IgD-negative memory B cell (primary cell): ENCODE measurements at regions not wholly inside any gene's neighbourhood (a gene's known extent, or its start where the extent isn't known, plus 50 kb on each side); places are given as distances from the start of the nearest gene placed in this dataset.
"Not testable (repeated sequence)": the region's sequence is repeated elsewhere in the genome, so short reads cannot be mapped to it uniquely, and the experiment has no call there.

Experiments
- H3K27ac Mint-ChIP-seq, 3 donors: one replicate each; pipeline ENCODE4 v1.8.0; 2020 to 2022; ENCODE audit warnings: mild to moderate bottlenecking in 3 of 3, mixed read lengths in 3 of 3, moderate library complexity in 1 of 3
- H3K27me3 Mint-ChIP-seq: one replicate; pipeline ENCODE4 v1.8.0; 2021; ENCODE audit warnings: mixed read lengths
- H3K36me3 Mint-ChIP-seq: one replicate; pipeline ENCODE4 v1.8.0; 2020; ENCODE audit warnings: mild to moderate bottlenecking, mixed read lengths
- H3K4me1 Mint-ChIP-seq, 3 donors: one replicate each; pipeline ENCODE4 v1.8.0; 2020 to 2022; ENCODE audit warnings: mixed read lengths in 3 of 3, mild to moderate bottlenecking in 1 of 3
- H3K4me3 Mint-ChIP-seq, 4 donors: one replicate each; pipeline ENCODE4 v1.8.0; 2020 to 2022; ENCODE audit warnings: mild to moderate bottlenecking in 4 of 4, mixed read lengths in 4 of 4, moderate library complexity in 3 of 4
- H3K9me3 Mint-ChIP-seq, 3 donors: one replicate each; pipeline ENCODE4 v1.8.0; 2020 to 2021; ENCODE audit warnings: mixed read lengths in 3 of 3, mild to moderate bottlenecking in 1 of 3

GRCh38 chrX:27008486-27008885 is 454.7 kb downstream of the PPP4R3C start:
- Mint-ChIP-seq H3K27ac (peak overlapping the region in 1 of 3 donors; percentile 62), H3K9me3 (peaks cover 0 to 5% (median 2%) of the 10 kb centered on the region in 3 donors), H3K4me3 (no peak overlapping the region), H3K4me1 (no peaks in the 10 kb centered on the region), H3K36me3 (peaks cover 2% of the 10 kb centered on the region), H3K27me3 (no peaks in the 10 kb centered on the region)

GRCh38 chrX:26999634-27000033 is 463.5 kb downstream of the PPP4R3C start:
- Mint-ChIP-seq H3K4me1 (no peaks in the 10 kb centered on the region), H3K9me3 (peaks cover 3 to 7% (median 3%) of the 10 kb centered on the region in 3 donors), H3K27me3 (peaks cover 2% of the 10 kb centered on the region), H3K36me3 (no peaks in the 10 kb centered on the region), H3K4me3 (no peak overlapping the region), H3K27ac (no peak overlapping the region)

- Mint-ChIP-seq H3K27me3 (no peaks in the 10 kb centered on the region), H3K9me3 (no peaks in the 10 kb centered on the region), H3K36me3 (no peaks in the 10 kb centered on the region), H3K4me3 (no peak overlapping the region), H3K27ac (no peak overlapping the region), H3K4me1 (no peaks in the 10 kb centered on the region)
Observed at GRCh38 chrX:26958261-26958660, 504.9 kb downstream of the PPP4R3C start.

GRCh38 chrX:26954029-26954428 is 509.1 kb downstream of the PPP4R3C start:
- H3K27ac Mint-ChIP-seq = no peak overlapping the region
- H3K9me3 Mint-ChIP-seq = peaks cover 0 to 4% (median 3%) of the 10 kb centered on the region in 3 donors
- H3K36me3 Mint-ChIP-seq = no peaks in the 10 kb centered on the region
- no peaks in the 10 kb centered on the region for H3K27me3 Mint-ChIP-seq
- H3K4me3 Mint-ChIP-seq = no peak overlapping the region
- no peaks in the 10 kb centered on the region for H3K4me1 Mint-ChIP-seq

GRCh38 chrX:26952213-26952612 is 510.9 kb downstream of the PPP4R3C start:
- peaks cover 2 to 4% (median 3%) of the 10 kb centered on the region in 3 donors for H3K9me3 Mint-ChIP-seq
- no peak overlapping the region for H3K4me3 Mint-ChIP-seq
- no peaks in the 10 kb centered on the region for H3K36me3 Mint-ChIP-seq
- no peaks in the 10 kb centered on the region for H3K4me1 Mint-ChIP-seq
- H3K27ac Mint-ChIP-seq = no peak overlapping the region
- H3K27me3 Mint-ChIP-seq = no peaks in the 10 kb centered on the region

- H3K36me3 Mint-ChIP-seq = no peaks in the 10 kb centered on the region
- H3K9me3 Mint-ChIP-seq = peaks cover 0 to 4% (median 4%) of the 10 kb centered on the region in 3 donors
- H3K4me1 Mint-ChIP-seq = no peaks in the 10 kb centered on the region
- H3K4me3 Mint-ChIP-seq = no peak overlapping the region
- H3K27me3 Mint-ChIP-seq = no peaks in the 10 kb centered on the region
- no peak overlapping the region for H3K27ac Mint-ChIP-seq
Observed at GRCh38 chrX:26927419-26927818, 535.7 kb downstream of the PPP4R3C start.

GRCh38 chrX:26925088-26925487 is 538.1 kb downstream of the PPP4R3C start:
- H3K27me3 Mint-ChIP-seq = no peaks in the 10 kb centered on the region
- H3K4me1 Mint-ChIP-seq = no peaks in the 10 kb centered on the region
- no peak overlapping the region for H3K27ac Mint-ChIP-seq
- H3K9me3 Mint-ChIP-seq = peaks cover 0 to 4% (median 0%) of the 10 kb centered on the region in 3 donors
- H3K4me3 Mint-ChIP-seq = no peak overlapping the region
- H3K36me3 Mint-ChIP-seq = no peaks in the 10 kb centered on the region

GRCh38 chrX:26922278-26922677 is 540.9 kb downstream of the PPP4R3C start:
- H3K4me3 Mint-ChIP-seq = no peak overlapping the region
- H3K4me1 Mint-ChIP-seq = no peaks in the 10 kb centered on the region
- no peaks in the 10 kb centered on the region for H3K27me3 Mint-ChIP-seq
- H3K9me3 Mint-ChIP-seq = peaks cover 0 to 4% (median 2%) of the 10 kb centered on the region in 3 donors
- no peaks in the 10 kb centered on the region for H3K36me3 Mint-ChIP-seq
- no peak overlapping the region for H3K27ac Mint-ChIP-seq

GRCh38 chrX:26918631-26919030 is 544.5 kb downstream of the PPP4R3C start:
- Mint-ChIP-seq H3K36me3 (no peaks in the 10 kb centered on the region), H3K27ac (no peak overlapping the region), H3K27me3 (no peaks in the 10 kb centered on the region), H3K4me3 (no peak overlapping the region), H3K9me3 (peaks cover 0 to 4% (median 2%) of the 10 kb centered on the region in 3 donors), H3K4me1 (no peaks in the 10 kb centered on the region)

GRCh38 chrX:26916991-26917390 is 546.1 kb downstream of the PPP4R3C start:
- H3K36me3 Mint-ChIP-seq = no peaks in the 10 kb centered on the region

GRCh38 chrX:26915064-26915463 is 548.1 kb downstream of the PPP4R3C start:
- no peaks in the 10 kb centered on the region for H3K27me3 Mint-ChIP-seq
- H3K36me3 Mint-ChIP-seq = no peaks in the 10 kb centered on the region
- peaks cover 0 to 2% (median 0%) of the 10 kb centered on the region in 3 donors for H3K4me1 Mint-ChIP-seq
- no peak overlapping the region for H3K27ac Mint-ChIP-seq
- H3K4me3 Mint-ChIP-seq = no peak overlapping the region
- H3K9me3 Mint-ChIP-seq = peaks cover 2 to 9% (median 4%) of the 10 kb centered on the region in 3 donors

More at GRCh38 chrX:26916991-26917390, 546.1 kb downstream of the PPP4R3C start:
- Mint-ChIP-seq H3K4me3 (no peak overlapping the region), H3K4me1 (no peaks in the 10 kb centered on the region), H3K9me3 (peaks cover 2 to 4% (median 3%) of the 10 kb centered on the region in 3 donors), H3K27ac (no peak overlapping the region), H3K27me3 (no peaks in the 10 kb centered on the region)

- peaks cover 2 to 9% (median 8%) of the 10 kb centered on the region in 3 donors for H3K9me3 Mint-ChIP-seq
- H3K4me3 Mint-ChIP-seq = no peak overlapping the region
- peaks cover 0 to 2% (median 0%) of the 10 kb centered on the region in 3 donors for H3K4me1 Mint-ChIP-seq
- no peaks in the 10 kb centered on the region for H3K36me3 Mint-ChIP-seq
- no peak overlapping the region for H3K27ac Mint-ChIP-seq
- H3K27me3 Mint-ChIP-seq = no peaks in the 10 kb centered on the region
Observed at GRCh38 chrX:26914232-26914631, 548.9 kb downstream of the PPP4R3C start.

- H3K36me3 Mint-ChIP-seq, H3K27me3 Mint-ChIP-seq, H3K27ac Mint-ChIP-seq, H3K4me1 Mint-ChIP-seq, H3K4me3 Mint-ChIP-seq, H3K9me3 Mint-ChIP-seq: not testable (repeated sequence)
Observed at GRCh38 chrX:26911785-26912184, 551.4 kb downstream of the PPP4R3C start.

GRCh38 chrX:26909728-26910127 is 553.4 kb downstream of the PPP4R3C start:
- Mint-ChIP-seq H3K27ac (no peak overlapping the region), H3K36me3 (no peaks in the 10 kb centered on the region)

GRCh38 chrX:26908218-26908617 is 554.9 kb downstream of the PPP4R3C start:
- Mint-ChIP-seq H3K4me3 (no peak overlapping the region), H3K4me1 (peaks cover 0 to 2% (median 0%) of the 10 kb centered on the region in 3 donors), H3K9me3 (peaks cover 0 to 12% (median 3%) of the 10 kb centered on the region in 3 donors), H3K36me3 (no peaks in the 10 kb centered on the region), H3K27ac (no peak overlapping the region), H3K27me3 (no peaks in the 10 kb centered on the region)

More at GRCh38 chrX:26909728-26910127, 553.4 kb downstream of the PPP4R3C start:
- H3K4me1 Mint-ChIP-seq = peaks cover 0 to 2% (median 0%) of the 10 kb centered on the region in 3 donors
- H3K27me3 Mint-ChIP-seq = no peaks in the 10 kb centered on the region
- H3K4me3 Mint-ChIP-seq = no peak overlapping the region
- peaks cover 0 to 12% (median 3%) of the 10 kb centered on the region in 3 donors for H3K9me3 Mint-ChIP-seq

- Mint-ChIP-seq H3K27ac (no peak overlapping the region), H3K36me3 (no peaks in the 10 kb centered on the region), H3K4me3 (no peak overlapping the region), H3K27me3 (no peaks in the 10 kb centered on the region), H3K4me1 (no peaks in the 10 kb centered on the region), H3K9me3 (peaks cover 2 to 5% (median 5%) of the 10 kb centered on the region in 3 donors)
Observed at GRCh38 chrX:26889574-26889973, 573.6 kb downstream of the PPP4R3C start.
